ENCODE measurements at regions not wholly inside any gene's neighbourhood (a gene's known extent, or its start where the extent isn't known, plus 50 kb on each side); places are given as distances from the start of the nearest gene placed in this dataset.

DNA sequence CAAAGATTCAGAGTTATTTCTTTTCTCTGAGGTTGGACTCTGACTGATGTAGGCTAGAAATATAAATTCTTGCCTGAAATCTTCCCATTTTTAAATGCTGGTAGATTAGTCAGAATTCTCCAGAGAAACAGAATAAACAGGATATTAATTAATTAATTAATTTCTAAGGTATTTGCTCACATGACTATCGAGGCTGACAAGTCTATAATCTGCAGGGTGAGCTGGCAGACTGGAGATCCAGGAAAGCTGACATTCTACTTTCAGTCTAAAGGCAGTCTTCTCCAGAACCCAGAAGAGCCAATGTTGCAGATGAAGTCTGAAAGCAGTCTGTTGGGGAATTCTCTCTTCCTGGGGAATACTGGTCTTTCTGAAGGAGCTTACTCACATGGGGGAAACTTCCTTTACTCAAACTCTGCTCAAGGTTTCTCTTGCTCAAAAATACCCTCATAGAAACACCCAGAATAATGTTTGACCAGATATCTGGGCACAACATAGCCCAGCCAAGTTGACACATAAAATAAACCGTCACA lies 189.7 kb downstream of the KIF20B start:
- TF ChIP-seq, protein P1, sequence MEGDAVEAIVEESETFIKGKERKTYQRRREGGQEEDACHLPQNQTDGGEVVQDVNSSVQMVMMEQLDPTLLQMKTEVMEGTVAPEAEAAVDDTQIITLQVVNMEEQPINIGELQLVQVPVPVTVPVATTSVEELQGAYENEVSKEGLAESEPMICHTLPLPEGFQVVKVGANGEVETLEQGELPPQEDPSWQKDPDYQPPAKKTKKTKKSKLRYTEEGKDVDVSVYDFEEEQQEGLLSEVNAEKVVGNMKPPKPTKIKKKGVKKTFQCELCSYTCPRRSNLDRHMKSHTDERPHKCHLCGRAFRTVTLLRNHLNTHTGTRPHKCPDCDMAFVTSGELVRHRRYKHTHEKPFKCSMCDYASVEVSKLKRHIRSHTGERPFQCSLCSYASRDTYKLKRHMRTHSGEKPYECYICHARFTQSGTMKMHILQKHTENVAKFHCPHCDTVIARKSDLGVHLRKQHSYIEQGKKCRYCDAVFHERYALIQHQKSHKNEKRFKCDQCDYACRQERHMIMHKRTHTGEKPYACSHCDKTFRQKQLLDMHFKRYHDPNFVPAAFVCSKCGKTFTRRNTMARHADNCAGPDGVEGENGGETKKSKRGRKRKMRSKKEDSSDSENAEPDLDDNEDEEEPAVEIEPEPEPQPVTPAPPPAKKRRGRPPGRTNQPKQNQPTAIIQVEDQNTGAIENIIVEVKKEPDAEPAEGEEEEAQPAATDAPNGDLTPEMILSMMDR (IDR thresholded peaks at IDR 0.05), result no peak
- TF ChIP-seq SP1 (CRISPR knock-in tag; conservative IDR thresholded peaks at IDR 0.05) (no peak), ZNF263 (CRISPR knock-in tag; IDR thresholded peaks at IDR 0.05; ENCODE audit: low read depth) (no peak), ZNF671 (CRISPR knock-in tag; IDR thresholded peaks at IDR 0.05) (no peak), TP53 (CRISPR knock-in tag; IDR thresholded peaks at IDR 0.05) (no peak), GABPB1 (CRISPR knock-in tag; IDR thresholded peaks at IDR 0.05) (no peak), ZNF423 (CRISPR knock-in tag; IDR thresholded peaks at IDR 0.05) (no peak), SMAD4 (CRISPR knock-in tag; IDR thresholded peaks at IDR 0.05) (no peak)
- TF ChIP-seq, protein P2, sequence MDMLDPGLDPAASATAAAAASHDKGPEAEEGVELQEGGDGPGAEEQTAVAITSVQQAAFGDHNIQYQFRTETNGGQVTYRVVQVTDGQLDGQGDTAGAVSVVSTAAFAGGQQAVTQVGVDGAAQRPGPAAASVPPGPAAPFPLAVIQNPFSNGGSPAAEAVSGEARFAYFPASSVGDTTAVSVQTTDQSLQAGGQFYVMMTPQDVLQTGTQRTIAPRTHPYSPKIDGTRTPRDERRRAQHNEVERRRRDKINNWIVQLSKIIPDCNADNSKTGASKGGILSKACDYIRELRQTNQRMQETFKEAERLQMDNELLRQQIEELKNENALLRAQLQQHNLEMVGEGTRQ (CRISPR knock-in tag; IDR thresholded peaks at IDR 0.05), result no peak
- TF ChIP-seq, protein P3, sequence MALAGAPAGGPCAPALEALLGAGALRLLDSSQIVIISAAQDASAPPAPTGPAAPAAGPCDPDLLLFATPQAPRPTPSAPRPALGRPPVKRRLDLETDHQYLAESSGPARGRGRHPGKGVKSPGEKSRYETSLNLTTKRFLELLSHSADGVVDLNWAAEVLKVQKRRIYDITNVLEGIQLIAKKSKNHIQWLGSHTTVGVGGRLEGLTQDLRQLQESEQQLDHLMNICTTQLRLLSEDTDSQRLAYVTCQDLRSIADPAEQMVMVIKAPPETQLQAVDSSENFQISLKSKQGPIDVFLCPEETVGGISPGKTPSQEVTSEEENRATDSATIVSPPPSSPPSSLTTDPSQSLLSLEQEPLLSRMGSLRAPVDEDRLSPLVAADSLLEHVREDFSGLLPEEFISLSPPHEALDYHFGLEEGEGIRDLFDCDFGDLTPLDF (CRISPR knock-in tag; IDR thresholded peaks at IDR 0.05), result no peak
- TF ChIP-seq, protein P4, sequence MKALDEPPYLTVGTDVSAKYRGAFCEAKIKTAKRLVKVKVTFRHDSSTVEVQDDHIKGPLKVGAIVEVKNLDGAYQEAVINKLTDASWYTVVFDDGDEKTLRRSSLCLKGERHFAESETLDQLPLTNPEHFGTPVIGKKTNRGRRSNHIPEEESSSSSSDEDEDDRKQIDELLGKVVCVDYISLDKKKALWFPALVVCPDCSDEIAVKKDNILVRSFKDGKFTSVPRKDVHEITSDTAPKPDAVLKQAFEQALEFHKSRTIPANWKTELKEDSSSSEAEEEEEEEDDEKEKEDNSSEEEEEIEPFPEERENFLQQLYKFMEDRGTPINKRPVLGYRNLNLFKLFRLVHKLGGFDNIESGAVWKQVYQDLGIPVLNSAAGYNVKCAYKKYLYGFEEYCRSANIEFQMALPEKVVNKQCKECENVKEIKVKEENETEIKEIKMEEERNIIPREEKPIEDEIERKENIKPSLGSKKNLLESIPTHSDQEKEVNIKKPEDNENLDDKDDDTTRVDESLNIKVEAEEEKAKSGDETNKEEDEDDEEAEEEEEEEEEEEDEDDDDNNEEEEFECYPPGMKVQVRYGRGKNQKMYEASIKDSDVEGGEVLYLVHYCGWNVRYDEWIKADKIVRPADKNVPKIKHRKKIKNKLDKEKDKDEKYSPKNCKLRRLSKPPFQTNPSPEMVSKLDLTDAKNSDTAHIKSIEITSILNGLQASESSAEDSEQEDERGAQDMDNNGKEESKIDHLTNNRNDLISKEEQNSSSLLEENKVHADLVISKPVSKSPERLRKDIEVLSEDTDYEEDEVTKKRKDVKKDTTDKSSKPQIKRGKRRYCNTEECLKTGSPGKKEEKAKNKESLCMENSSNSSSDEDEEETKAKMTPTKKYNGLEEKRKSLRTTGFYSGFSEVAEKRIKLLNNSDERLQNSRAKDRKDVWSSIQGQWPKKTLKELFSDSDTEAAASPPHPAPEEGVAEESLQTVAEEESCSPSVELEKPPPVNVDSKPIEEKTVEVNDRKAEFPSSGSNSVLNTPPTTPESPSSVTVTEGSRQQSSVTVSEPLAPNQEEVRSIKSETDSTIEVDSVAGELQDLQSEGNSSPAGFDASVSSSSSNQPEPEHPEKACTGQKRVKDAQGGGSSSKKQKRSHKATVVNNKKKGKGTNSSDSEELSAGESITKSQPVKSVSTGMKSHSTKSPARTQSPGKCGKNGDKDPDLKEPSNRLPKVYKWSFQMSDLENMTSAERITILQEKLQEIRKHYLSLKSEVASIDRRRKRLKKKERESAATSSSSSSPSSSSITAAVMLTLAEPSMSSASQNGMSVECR (CRISPR knock-in tag; IDR thresholded peaks at IDR 0.05; ENCODE audit: borderline replicate concordance), result no peak

Data from WTC11 (cell line).